Stimulated activated naive B cell treated with anti-CD40 and anti-IgM and Interleukin-4, amounts not matched to agents 10 μg/mL and 1 μg/mL and 100 μg/mL, for 72 hours (primary cell): ENCODE measurements at regions not wholly inside any gene's neighbourhood (a gene's known extent, or its start where the extent isn't known, plus 50 kb on each side); places are given as distances from the start of the nearest gene placed in this dataset.
"Not testable (repeated sequence)": the region's sequence is repeated elsewhere in the genome, so short reads cannot be mapped to it uniquely, and the experiment has no call there.

Source experiments
- ATAC-seq, 2 donors: fragments of 150-1000 bp; cut with Tn5 transposase; replicated peaks; 2 replicates each; pipeline ENCODE4 v1.10.0; 2021; ENCODE audit warnings: moderate library complexity in 1 of 2
- DNase-seq: peaks from one replicate; pipeline ENCODE4 v3.0.0; 2021
- H3K27ac Mint-ChIP-seq: one replicate; pipeline ENCODE4 v1.8.0; 2022; ENCODE audit warnings: mild to moderate bottlenecking, mixed read lengths
- H3K27me3 Mint-ChIP-seq, 2 donors: one replicate each; pipeline ENCODE4 v1.8.0; 2022; ENCODE audit warnings: mixed read lengths in 2 of 2
- H3K36me3 Mint-ChIP-seq, 2 donors: one replicate each; pipeline ENCODE4 v1.8.0; 2022; ENCODE audit warnings: mixed read lengths in 2 of 2, mild to moderate bottlenecking in 1 of 2
- H3K4me1 Mint-ChIP-seq, 2 donors: one replicate each; pipeline ENCODE4 v1.8.0; 2022; ENCODE audit warnings: mixed read lengths in 2 of 2, mild to moderate bottlenecking in 1 of 2
- H3K4me3 Mint-ChIP-seq, 2 donors: one replicate each; pipeline ENCODE4 v1.8.0; 2022; ENCODE audit warnings: mild to moderate bottlenecking in 2 of 2, mixed read lengths in 2 of 2, moderate library complexity in 1 of 2
- H3K9me3 Mint-ChIP-seq, 2 donors: one replicate each; pipeline ENCODE4 v1.8.0; 2022; ENCODE audit warnings: mixed read lengths in 2 of 2, mild to moderate bottlenecking in 1 of 2

DNA sequence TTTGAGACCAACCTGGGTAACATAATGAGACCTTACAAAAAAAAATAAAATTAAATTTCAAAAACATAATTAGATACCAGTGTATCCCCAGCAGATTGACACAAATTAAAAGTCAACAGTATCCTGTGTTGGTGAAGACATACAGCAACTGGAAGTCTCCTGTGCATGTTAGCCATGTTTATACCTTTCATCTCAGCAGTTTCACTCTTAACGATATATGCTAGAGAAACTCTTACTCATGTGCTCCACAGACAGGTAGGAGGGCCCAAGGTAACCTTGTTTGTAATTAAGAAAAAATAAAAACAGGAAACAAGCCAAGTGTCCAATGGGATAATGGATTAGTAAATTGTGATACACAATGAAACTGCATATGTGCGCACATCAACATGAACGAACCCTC is 50.1 kb upstream of the N4BP3 start:
- ATAC-seq = no peak
- H3K4me1 Mint-ChIP-seq = peaks cover 8 to 9% of the 10 kb centered on the region in 2 donors
- H3K36me3 Mint-ChIP-seq = no peaks in the 10 kb centered on the region
- no peaks in the 10 kb centered on the region for H3K27me3 Mint-ChIP-seq
- no peak overlapping the region for H3K27ac Mint-ChIP-seq
- no peaks in the 10 kb centered on the region for H3K9me3 Mint-ChIP-seq
- no peak overlapping the region for H3K4me3 Mint-ChIP-seq
- no peak for DNase-seq

DNA sequence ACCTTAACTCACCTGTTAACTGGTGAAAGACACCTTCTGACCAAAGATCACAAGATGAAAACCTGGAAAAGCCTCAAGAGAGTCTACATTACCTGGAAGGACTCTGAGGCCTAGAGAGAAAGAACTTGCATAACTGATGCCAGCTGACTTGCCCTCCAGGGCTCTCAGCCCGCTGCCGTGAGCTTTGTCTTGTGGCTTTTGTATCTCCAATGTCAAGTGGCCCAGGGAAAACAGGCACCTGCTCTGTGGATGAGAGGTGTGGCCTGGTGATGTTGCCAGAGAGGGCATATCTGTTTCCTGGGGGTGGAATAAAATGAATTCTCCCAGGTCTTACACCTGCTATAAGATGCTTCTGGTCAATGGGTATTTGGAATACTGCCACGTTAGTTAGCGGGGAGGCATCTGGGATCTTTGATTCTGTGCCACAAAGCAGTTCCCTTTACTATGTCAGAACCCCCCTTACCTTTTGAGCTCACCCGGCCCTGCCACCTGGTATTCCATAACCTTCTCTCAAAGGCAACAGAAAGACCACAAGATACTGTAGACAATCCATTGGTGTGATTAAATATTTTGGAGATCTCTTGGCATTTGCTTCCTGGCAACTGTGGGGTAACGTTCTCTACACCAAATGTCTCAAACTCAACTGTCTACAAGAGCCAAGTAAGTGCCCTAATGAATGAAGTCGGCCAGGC is 54.9 kb upstream of the N4BP3 start:
- no peak for DNase-seq
- no peak for ATAC-seq
- Mint-ChIP-seq H3K9me3 (no peaks in the 10 kb centered on the region), H3K27me3 (no peaks in the 10 kb centered on the region), H3K4me1 (peaks cover 0 to 3% of the 10 kb centered on the region in 2 donors), H3K27ac (no peak overlapping the region), H3K36me3 (peaks cover 0 to 5% of the 10 kb centered on the region in 2 donors), H3K4me3 (no peak overlapping the region)

DNA sequence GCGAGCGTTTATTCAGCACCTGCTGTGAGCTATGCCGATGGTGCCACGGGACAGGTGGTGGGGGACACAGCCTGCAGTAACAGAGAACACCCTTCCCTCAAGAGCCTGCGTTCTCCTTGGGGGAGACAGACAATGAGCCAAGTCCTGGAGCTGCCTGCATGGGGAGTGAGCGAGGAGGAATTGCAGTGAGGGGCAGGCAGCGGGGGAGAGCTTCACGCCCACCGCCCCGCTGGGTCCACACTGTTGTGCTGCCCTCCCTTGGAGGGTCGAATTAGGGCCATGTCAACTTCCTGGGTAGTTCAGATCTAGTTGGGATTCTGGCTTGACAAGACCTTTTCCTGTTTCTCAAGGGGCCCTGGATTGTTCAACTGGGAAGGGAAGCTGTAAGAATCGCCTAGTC is 55.5 kb upstream of the N4BP3 start:
- Mint-ChIP-seq H3K36me3 (peaks cover 0 to 5% of the 10 kb centered on the region in 2 donors), H3K9me3 (no peaks in the 10 kb centered on the region), H3K27ac (no peak overlapping the region), H3K4me1 (peaks cover 0 to 3% of the 10 kb centered on the region in 2 donors), H3K27me3 (no peaks in the 10 kb centered on the region), H3K4me3 (no peak overlapping the region)
- no peak for DNase-seq
- no peak for ATAC-seq

DNA sequence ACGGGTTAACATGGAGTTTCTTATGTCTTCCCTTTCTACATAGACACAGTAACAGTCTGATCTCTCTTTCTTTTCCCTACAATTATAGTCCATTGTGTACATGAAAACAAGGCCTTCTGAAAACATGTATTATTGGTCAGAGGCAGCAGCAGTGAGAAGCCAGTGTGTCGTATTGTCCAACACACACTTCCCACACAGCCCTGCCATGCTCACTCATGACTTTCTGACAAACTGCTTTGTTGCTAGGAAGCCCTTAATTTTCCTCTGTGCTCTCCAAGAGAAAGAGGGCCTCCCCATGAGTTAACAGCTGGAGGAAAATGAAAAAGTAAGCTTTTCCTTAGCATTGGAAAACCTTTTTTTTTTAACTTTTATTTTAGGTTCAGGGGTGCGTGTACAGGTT is 56.4 kb upstream of the N4BP3 start:
- no peak overlapping the region for H3K27ac Mint-ChIP-seq
- no peaks in the 10 kb centered on the region for H3K4me1 Mint-ChIP-seq
- no peak for DNase-seq
- ATAC-seq = no peak
- no peaks in the 10 kb centered on the region for H3K27me3 Mint-ChIP-seq
- no peaks in the 10 kb centered on the region for H3K9me3 Mint-ChIP-seq
- peaks cover 0 to 5% of the 10 kb centered on the region in 2 donors for H3K36me3 Mint-ChIP-seq
- H3K4me3 Mint-ChIP-seq = no peak overlapping the region

DNA sequence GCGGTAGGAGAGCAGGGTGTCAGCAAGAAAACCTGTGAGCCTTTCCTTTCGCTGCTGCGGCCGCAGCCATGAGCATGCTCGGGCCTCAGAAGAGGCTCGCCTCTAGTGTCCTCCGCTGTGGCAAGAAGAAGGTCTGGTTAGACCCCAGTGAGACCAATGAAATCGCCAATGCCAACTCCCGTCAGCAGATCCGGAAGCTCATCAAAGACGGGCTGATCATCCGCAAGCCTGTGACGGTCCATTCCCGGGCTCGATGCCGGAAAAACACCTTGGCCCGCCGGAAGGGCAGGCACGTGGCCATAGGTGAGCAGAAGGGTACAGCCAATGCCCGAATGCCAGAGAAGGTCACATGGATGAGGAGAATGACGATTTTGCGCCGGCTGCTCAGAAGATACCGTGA is 57.8 kb upstream of the N4BP3 start:
- not testable (repeated sequence) for H3K27ac Mint-ChIP-seq, H3K27me3 Mint-ChIP-seq

DNA sequence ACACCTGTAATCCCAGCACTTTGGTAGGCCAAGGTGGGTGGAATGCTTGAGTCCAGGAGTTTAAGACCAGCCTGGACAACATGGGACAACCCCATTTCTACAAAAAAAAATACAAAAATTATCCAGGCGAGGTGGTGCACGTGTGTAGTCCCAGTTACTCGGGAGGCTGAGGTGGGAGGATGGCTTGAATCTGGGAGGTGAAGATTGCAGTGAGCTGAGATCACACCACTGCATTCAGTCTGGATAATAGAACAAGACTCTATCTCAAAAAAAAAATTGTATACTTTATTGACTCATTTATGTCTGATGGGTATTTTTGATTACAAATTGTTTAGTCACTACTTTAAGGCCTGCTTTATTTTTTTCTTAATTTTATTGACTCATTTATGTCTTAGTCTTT is 56.0 kb upstream of the PROP1 start:
- H3K27ac Mint-ChIP-seq, H3K9me3 Mint-ChIP-seq, DNase-seq, H3K4me1 Mint-ChIP-seq, ATAC-seq, H3K27me3 Mint-ChIP-seq, H3K4me3 Mint-ChIP-seq, H3K36me3 Mint-ChIP-seq: not testable (repeated sequence)

More for the DNA sequence above, 57.8 kb upstream of the N4BP3 start:
- not testable (repeated sequence) for H3K9me3 Mint-ChIP-seq, ATAC-seq, H3K4me3 Mint-ChIP-seq, H3K4me1 Mint-ChIP-seq, DNase-seq, H3K36me3 Mint-ChIP-seq

DNA sequence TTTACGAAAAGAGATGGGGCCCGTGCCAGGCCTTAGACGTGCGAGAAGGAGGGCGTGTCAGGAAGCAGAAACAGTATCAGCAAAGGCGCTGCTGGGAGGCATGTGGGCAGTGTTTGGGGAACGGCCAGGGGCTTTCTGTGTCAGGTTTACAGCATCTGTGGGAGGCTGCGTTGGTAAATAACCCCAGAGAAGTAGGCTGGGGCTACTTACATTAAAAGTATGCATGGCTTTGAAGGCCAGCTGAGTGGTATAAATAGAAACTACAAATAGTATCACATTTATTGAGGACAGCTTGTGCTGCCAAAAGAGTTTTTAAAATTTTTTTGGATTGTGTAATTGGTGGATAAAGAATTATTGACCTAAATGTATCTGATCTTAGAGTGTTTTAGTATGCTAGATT is 54.8 kb upstream of the PROP1 start:
- H3K27ac Mint-ChIP-seq, H3K27me3 Mint-ChIP-seq, ATAC-seq, H3K4me1 Mint-ChIP-seq, DNase-seq, H3K4me3 Mint-ChIP-seq, H3K36me3 Mint-ChIP-seq, H3K9me3 Mint-ChIP-seq: not testable (repeated sequence)

DNA sequence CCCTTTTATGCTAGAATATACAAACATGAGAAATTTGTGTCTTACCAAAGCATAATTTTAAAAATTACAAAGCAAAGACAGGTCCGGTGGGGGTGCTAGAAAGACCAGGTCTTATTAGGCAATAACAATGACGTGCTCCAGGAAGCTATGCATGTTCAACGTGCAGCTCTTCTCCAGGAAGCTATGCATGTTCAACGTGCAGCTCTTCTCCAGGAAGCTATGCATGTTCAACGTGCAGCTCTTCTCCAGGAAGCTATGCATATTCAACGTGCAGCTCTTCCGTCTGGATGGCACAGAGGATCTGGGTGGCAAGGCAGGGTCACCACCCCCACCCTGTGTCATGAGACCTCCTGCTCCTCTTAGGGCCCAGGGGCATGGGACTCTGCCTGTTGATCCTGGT is 51.9 kb upstream of the PROP1 start:
- not testable (repeated sequence) for H3K27me3 Mint-ChIP-seq, H3K36me3 Mint-ChIP-seq, H3K4me3 Mint-ChIP-seq, H3K4me1 Mint-ChIP-seq, DNase-seq, H3K27ac Mint-ChIP-seq, ATAC-seq, H3K9me3 Mint-ChIP-seq

DNA sequence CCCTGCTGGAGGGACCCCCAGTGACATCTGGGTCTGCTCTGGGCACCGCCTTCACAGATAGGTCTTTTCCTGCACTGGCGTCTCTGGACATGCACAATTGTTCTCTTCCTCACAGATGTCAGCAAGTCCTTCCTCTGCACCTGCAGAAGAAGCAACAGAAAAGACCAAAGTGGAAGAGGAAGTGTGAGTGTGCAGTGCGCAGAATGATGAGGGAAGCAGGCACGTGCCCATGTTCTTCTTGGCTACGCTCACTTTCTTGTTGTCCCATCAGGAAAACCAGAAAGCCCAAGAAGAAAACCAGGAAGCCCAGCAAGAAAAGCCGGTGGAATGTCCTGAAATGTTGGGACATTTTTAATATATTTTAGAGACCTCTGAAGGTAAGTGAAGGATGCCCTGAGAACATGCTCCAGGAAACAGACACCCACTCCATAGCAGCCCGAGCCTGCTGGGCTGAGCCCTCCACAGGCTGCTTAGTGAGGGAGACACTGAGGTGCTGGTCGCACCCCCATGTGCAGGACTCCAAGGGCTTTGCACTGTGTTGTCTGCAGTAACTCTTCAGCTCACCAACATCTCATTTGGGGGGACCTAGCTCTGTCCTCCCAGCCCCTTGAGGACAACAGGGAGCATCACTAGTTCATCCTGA is 50.8 kb upstream of the PROP1 start:
- Mint-ChIP-seq H3K4me3 (peak overlapping the region; percentile 41 to 64), H3K27ac (peak overlapping the region; percentile 93)
- ATAC-seq = peak; percentile 87 to 89
- H3K36me3 Mint-ChIP-seq, H3K4me1 Mint-ChIP-seq, H3K9me3 Mint-ChIP-seq, H3K27me3 Mint-ChIP-seq: not testable (repeated sequence)
- peak; percentile 33 for DNase-seq

DNA sequence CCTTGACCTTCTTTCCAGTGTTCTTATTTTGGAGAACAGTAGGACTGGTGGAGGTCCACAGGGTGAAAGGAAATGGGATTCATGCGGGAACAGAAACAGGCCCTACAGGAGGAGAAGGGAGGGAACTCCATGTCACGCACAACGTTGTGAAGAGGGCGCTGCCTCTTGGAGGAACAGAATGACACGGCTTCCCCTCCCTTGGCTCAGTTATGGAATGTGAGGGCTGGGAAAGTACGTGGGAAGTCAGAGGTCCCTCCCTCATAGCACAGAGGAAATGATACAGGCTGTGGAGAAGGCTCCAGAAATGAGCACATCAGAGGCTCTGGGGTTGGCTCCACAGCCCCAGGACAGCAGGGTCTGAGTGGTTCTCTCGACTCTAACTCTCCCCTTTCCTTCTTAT is 49.9 kb upstream of the PROP1 start:
- not testable (repeated sequence) for H3K9me3 Mint-ChIP-seq

More for the DNA sequence above, 49.9 kb upstream of the PROP1 start:
- H3K36me3 Mint-ChIP-seq, DNase-seq, H3K4me3 Mint-ChIP-seq, ATAC-seq, H3K27me3 Mint-ChIP-seq, H3K4me1 Mint-ChIP-seq, H3K27ac Mint-ChIP-seq: not testable (repeated sequence)
